HG03521 (cell line): ENCODE measurements at regions not wholly inside any gene's neighbourhood (a gene's known extent, or its start where the extent isn't known, plus 50 kb on each side); places are given as distances from the start of the nearest gene placed in this dataset.
"Not testable (repeated sequence)": the region's sequence is repeated elsewhere in the genome, so short reads cannot be mapped to it uniquely, and the experiment has no call there.

Experiments used
- ATAC-seq: cut with Tn5 transposase; IDR thresholded peaks from one replicate; pipeline ENCODE4 v1.9.1; 2021; ENCODE audit warnings: mild to moderate bottlenecking, moderate library complexity; ENCODE audit not compliant: unreplicated experiment

GRCh38 chr7:68893411-68893810, 704.9 kb upstream of the AUTS2 start:
- no peak for ATAC-seq

GRCh38 chr7:68899156-68899555, 699.1 kb upstream of the AUTS2 start:
- not testable (repeated sequence) for ATAC-seq

GRCh38 chr7:68900096-68900495, 698.2 kb upstream of the AUTS2 start:
- ATAC-seq, result no peak

GRCh38 chr7:68904630-68905029, 693.6 kb upstream of the AUTS2 start:
- ATAC-seq, result no peak

GRCh38 chr7:68911754-68912153, 686.5 kb upstream of the AUTS2 start:
- ATAC-seq, result no peak

- no peak for ATAC-seq
Observed at GRCh38 chr7:68914006-68914405, 684.3 kb upstream of the AUTS2 start.

GRCh38 chr7:68917041-68917651, 681.1 kb upstream of the AUTS2 start:
- no peak for ATAC-seq

- ATAC-seq, result no peak
Observed at GRCh38 chr7:68918621-68919020, 679.7 kb upstream of the AUTS2 start.

GRCh38 chr7:68922850-68923249, 675.4 kb upstream of the AUTS2 start:
- ATAC-seq, result no peak

- ATAC-seq, result no peak
Observed at GRCh38 chr7:68925241-68925640, 673.0 kb upstream of the AUTS2 start.

- no peak for ATAC-seq
Observed at GRCh38 chr7:68929781-68930261, 668.5 kb upstream of the AUTS2 start.

GRCh38 chr7:68936471-68937035, 661.7 kb upstream of the AUTS2 start:
- ATAC-seq, result no peak

GRCh38 chr7:68938151-68938550, 660.1 kb upstream of the AUTS2 start:
- ATAC-seq, result no peak

GRCh38 chr7:68943786-68944185, 654.5 kb upstream of the AUTS2 start:
- no peak for ATAC-seq

- ATAC-seq, result no peak
Observed at GRCh38 chr7:68955656-68956055, 642.6 kb upstream of the AUTS2 start.

- ATAC-seq, result no peak
Observed at GRCh38 chr7:68958571-68958970, 639.7 kb upstream of the AUTS2 start.

GRCh38 chr7:68963552-68963951, 634.7 kb upstream of the AUTS2 start:
- ATAC-seq, result no peak

- no peak for ATAC-seq
Observed at GRCh38 chr7:68964060-68964459, 634.2 kb upstream of the AUTS2 start.

GRCh38 chr7:68965351-68965750, 632.9 kb upstream of the AUTS2 start:
- ATAC-seq, result no peak

GRCh38 chr7:68967598-68967997, 630.7 kb upstream of the AUTS2 start:
- no peak for ATAC-seq

GRCh38 chr7:68969571-68969970, 628.7 kb upstream of the AUTS2 start:
- no peak for ATAC-seq

GRCh38 chr7:68971634-68972340, 626.5 kb upstream of the AUTS2 start:
- ATAC-seq, result no peak
